ENCODE measurements at regions not wholly inside any gene's neighbourhood (a gene's known extent, or its start where the extent isn't known, plus 50 kb on each side); places are given as distances from the start of the nearest gene placed in this dataset.
"Not testable (repeated sequence)": the region's sequence is repeated elsewhere in the genome, so short reads cannot be mapped to it uniquely, and the experiment has no call there.

GRCh38 chr14:89096946-89097345 is 272.5 kb downstream of the TTC8 start:
- no peak for TF ChIP-seq JUND (IDR thresholded peaks at IDR 0.05; ENCODE audit: low read depth)
- no peak for DNase-seq (ENCODE audit: low read depth in 1 of 2, low spot score in 1 of 2)
- in situ Hi-C loops (cut with HindIII; ENCODE audit: low pct_unique_long_range_greater_than_20kb, low sequenced_read_pairs): no loop called here

GRCh38 chr14:89098254-89098653 is 273.8 kb downstream of the TTC8 start:
- DNase-seq (ENCODE audit: low read depth in 1 of 2, low spot score in 1 of 2): no peak
- in situ Hi-C loops (cut with HindIII; ENCODE audit: low pct_unique_long_range_greater_than_20kb, low sequenced_read_pairs): no loop called here
- no peak for TF ChIP-seq JUND (IDR thresholded peaks at IDR 0.05; ENCODE audit: low read depth)

- DNase-seq (ENCODE audit: low read depth in 1 of 2, low spot score in 1 of 2); in situ Hi-C loops (cut with HindIII; ENCODE audit: low pct_unique_long_range_greater_than_20kb, low sequenced_read_pairs): not testable (repeated sequence)
These were observed 279.8 kb downstream of the TTC8 start for GRCh38 chr14:89104171-89104817.

GRCh38 chr14:89104861-89105260 is 280.4 kb downstream of the TTC8 start:
- DNase-seq (ENCODE audit: low read depth in 1 of 2, low spot score in 1 of 2); in situ Hi-C loops (cut with HindIII; ENCODE audit: low pct_unique_long_range_greater_than_20kb, low sequenced_read_pairs): not testable (repeated sequence)

Data from T47D (cell line).